NCI-H526 treated with DMSO at 0.1 percent for 48 hours (cell line): ENCODE measurements at regions not wholly inside any gene's neighbourhood (a gene's known extent, or its start where the extent isn't known, plus 50 kb on each side); places are given as distances from the start of the nearest gene placed in this dataset.

Source experiments
- DNase-seq: peaks from one replicate; lab custom pipeline; 2025; lab: John Stamatoyannopoulos, UW

DNA sequence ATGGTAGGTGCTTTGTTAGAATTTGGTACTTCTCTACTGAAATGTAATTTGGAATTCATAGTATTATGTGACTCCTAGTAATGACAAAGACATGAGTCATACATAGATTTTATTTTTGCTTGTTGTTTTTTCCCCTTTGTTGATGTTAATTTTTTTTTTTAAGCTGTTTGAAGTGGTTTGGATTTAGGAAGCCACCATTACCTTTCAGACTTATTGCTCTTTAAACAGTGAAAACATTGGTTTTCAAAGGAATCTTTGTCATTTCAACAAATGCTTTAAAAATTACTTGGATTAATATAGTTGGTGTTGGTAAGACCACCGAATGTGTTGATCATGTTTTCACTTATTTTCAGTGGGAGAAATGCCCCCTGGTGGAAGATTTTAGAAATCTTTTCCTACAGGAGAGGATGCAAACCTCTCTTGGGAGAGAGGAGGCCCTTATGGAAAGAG, 170.1 kb upstream of the PITX1 start:
- DNase-seq, result no peak

DNA sequence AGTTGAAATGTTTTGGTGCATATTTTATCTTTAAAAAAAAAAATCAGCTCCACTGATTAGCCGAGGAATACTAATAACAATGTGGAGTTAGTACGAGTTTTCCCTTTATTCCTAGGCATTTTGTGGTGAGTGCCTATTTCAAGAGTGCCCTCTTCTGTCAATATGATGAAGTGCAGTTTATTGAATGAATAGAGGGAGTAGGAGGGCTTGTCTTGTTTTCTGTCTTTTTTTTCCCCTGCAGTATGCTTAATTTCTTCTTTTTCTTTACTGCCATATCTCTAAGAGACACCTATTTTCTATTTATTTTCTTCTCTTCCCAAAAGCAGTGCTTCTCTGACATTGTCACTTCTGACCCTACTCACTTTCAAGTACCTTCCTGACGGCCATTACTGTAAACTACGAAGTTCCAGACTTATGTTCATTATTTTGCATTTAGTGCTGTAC, 169.6 kb upstream of the PITX1 start:
- DNase-seq, result peak; percentile 5

DNA sequence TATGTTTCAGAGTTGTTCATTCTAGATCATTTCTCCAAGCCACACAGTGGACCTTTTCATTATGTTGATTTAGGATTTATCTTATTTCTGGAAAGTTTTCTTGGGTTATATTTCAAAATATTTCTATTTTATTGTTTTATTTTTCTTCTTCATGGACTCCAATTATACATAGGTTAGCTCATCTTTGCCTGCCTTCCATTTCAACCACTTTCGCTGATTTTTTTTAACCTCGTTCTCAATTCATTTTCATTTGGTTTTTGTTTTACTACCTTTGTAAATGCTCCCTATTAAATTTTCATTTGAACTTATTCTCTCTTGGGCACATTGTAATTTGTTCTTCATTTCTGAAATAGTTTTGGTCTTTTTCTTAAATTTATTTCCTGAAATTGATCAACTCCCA, 169.0 kb upstream of the PITX1 start:
- no peak for DNase-seq

DNA sequence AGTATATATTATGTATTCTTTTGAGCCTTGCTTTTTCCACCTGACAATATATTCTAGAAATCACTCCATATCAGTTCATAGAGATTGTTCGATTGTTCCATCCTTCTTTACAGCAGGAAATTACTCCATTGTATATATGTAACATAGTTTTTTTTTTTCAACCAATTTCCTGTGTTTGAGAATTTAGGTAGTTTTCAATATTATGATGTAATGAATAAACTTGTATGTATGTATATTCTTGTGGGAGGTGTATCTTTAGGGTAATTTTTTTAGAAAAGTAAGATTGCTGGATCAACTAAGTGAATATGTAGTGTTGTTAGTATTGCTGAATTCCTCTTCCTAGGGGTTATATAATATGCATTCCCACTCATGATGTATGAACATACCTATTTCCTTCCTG, 165.9 kb upstream of the PITX1 start:
- no peak for DNase-seq

DNA sequence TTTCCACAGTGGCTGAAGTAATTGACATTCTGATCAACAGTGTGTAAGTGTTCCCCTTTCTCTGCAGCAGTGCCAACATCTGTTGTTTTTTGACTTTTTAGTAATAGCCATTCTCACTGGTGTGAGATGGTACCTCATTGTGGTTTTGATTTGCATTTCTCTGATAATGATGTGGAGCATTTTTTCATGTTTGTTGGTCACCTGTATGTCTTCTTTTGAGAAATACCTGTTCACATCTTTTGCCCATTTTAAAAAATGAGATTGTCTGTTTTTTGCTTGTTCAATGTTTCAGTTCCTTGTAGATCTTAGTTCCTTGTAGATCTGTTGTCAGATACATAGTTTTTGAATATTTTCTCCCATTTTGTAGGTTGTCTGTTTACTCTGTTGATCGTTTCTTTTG, 162.5 kb upstream of the PITX1 start:
- DNase-seq, result no peak

DNA sequence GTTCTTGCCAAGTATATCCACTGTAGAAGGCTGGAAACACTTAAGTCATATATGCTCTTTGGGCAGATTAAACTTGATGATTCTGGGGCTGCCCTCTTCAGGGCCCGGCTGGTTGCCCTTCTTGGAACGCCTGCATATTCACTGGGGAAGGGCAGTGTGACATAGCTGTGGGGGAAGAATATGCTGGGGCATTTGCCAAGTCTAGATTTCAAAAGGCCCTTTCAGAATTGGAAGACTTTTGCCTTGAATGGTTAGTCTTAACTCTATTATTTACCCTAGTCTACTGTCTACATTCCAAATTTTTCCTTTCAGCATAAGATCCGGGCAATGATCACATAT, 161.2 kb upstream of the PITX1 start:
- no peak for DNase-seq

DNA sequence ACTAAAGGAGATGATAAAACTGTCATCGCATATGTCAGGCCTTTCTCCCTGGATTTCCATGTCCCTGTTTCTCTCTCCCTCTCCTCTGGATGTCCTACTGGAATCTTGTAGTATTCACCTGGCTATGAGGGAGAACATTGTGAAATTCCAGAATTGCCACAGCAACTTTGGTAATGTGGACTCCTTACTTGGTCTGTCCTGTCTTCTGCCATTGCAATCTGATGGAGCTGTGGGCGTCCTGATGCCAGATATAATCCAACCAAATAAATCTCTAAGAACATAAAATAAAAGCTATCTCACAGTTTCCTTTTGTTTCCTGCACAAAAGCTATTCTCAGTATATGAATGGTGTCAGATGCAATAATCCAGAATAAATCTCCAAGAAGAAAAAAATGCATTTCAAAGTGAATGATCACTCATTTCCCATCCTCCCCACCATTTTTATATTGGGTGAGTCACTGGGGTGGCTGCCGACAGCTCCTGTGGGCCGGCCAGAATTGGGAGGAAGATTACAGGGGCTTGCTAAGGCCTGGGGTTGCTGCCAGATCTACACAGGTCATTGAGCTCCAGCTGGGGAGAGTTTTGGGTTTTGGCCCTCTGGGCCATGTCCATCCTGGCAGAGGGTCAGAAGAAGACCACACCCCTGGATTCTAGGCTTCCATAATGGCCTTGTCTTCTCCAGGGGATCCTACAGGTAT, 160.7 kb upstream of the PITX1 start:
- no peak for DNase-seq

DNA sequence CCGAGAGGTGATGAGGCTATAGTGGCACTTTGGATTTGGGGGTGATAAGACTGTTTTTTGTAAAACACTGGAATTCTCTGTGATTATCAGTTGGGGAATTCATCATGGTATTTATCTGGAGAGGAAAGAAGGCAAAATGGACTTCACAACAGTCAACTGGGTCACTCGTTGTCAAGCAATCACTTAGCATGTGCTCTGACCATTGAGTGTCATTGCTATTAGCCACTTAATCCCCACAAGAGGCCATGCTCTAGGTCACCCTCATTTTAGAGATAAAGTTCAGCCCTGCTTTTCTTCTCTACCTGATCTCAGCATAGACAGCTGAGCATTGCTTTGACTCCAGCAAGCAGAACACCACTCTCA, 160.1 kb upstream of the PITX1 start:
- no peak for DNase-seq

DNA sequence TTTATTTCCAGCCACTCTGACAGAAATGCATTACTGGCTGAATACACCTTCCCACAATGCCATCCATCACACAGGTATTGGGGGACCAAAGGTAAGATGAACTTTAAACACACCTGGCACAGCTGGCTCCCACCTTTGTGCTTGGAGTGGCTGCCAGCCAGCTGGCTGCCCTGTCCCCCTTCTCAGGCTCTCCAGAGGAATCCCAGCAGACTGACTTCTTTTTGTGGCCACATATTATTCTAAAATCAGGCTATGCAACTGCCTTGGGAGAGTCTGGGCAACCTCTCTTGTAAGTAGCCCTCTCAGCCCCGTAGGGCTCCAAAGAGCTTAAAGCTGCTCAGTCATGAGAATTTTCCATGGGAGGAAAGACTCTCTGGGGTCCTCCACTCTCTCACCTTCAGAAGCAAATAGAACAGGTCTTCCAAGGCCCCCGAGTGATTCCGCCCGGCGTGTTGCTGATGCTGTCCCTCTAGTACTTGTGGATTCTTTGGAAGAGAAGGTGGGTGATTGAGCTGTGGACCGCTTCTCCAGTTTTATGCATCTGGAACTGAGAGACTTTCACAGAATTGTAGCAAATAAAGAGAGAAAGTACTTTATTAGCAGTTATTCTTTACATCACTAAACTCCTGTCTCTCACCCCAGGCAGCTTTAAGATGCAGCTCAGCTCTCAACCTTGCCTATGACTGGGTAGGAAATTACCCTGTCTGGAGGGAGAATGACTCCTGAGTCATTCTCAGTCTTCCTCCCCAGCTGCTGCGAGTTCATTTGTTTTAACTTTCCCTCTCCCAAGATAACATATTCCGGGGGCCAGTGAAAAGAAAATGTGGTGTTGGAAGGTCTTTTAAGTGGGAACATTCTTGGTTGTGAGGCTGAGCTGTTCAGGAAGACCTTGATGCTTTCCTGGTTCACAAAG, 159.4 kb upstream of the PITX1 start:
- DNase-seq, result no peak

DNA sequence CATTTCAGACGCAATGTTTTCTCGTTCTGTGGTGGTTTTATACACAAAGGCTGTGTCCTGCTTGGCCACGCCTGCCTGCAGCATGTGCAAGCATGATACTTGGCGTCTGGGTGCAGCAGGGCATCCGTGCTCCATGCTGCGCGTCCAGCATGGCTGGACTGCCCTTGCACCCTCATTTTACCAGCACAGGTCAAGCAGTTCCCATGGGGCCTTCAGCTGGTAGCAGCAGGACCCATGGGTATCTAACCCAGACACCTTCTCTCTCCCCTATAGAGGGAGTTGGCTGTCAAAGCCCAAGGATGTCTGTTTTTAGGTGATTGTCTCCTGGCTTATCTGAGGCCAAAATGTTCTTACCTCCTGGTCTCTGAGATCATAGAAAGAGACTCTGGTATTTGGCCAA, 158.3 kb upstream of the PITX1 start:
- no peak for DNase-seq

DNA sequence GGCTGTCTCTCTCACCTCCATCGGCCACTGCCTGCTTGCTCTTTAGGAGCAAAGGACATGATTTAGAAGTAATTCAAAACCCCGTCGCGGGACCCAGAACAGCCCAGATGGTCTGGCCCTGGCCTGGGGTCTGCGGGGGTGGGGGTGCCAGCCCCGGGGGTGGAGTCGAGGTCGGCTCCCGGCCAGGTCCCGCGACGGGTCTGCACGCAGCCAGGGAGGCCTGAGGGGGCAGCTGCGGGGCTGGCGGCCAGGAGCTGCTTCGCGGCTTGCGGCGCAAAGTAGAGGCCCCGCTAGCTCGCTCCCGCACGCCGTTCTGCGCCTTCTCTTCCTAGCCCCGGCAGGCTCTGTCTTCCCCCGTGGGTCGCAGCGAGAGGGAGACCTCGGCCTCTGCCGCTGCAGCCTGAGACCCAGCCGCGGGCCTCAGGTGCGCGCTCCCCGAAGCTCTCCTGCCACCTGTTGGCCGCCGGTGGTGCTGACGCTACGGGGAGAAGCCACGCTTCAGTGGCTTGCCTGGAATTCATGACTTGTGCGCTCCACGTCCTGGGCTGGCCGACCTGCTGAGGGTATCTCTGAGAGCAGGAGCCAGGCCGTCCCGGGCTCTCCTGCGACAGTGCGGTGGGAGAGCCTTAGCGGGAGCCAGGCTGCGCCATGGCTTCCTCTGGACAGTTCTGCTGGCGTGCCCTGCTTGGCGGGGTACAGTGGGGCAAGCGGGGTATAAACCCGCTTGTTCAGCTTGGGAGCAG, 157.2 kb upstream of the PITX1 start:
- peak; percentile 57 for DNase-seq

DNA sequence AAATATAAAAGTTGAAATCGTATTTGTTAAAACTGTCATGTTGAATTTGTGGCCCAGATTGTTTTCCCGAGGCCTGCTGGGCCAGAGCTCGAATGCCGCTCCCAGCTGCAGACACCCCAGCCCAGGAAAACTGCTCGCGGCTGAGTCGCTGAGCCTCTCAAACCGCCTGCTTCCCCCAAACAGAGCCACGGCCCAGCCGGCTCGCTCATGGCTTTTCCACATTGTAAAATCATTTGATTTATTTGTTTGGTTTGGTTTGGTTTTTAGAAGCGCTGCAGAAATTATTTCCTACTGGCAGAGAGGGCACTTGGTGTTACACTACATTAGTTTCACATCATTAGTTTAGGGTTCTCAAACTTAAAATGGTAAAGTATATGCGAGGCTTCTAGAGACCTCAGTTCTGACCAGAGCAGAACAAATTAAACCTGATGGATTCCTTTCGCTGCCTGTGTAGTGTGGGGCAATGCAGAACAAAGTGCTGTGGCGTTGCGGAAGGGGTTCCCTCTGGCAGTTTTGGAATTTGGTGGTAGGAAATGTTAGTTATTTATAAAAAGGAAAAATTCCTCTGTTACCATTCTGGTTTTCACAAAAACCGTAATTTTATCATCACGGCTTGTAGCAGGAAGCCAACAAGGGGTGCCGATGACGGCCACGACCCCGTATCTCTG, 156.5 kb upstream of the PITX1 start:
- no peak for DNase-seq

DNA sequence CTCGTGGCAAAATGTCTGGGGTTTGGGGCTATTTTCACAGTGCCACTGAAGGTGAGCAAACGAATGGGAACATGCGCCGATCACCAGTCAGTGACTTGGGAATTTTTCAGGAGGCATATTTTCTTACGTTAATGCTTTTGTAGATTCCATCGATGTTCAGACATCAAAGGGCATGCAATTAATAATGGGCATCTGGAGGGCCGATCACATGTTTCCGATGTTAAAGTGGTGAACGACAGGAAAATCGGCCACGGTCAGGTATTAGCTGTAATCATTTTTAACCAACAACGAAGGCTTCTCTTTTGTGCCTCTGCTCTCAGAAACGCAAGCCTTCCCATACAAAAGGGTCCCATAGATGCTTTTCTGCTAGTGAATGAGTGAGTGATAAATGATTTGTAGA, 155.0 kb upstream of the PITX1 start:
- DNase-seq, result no peak

DNA sequence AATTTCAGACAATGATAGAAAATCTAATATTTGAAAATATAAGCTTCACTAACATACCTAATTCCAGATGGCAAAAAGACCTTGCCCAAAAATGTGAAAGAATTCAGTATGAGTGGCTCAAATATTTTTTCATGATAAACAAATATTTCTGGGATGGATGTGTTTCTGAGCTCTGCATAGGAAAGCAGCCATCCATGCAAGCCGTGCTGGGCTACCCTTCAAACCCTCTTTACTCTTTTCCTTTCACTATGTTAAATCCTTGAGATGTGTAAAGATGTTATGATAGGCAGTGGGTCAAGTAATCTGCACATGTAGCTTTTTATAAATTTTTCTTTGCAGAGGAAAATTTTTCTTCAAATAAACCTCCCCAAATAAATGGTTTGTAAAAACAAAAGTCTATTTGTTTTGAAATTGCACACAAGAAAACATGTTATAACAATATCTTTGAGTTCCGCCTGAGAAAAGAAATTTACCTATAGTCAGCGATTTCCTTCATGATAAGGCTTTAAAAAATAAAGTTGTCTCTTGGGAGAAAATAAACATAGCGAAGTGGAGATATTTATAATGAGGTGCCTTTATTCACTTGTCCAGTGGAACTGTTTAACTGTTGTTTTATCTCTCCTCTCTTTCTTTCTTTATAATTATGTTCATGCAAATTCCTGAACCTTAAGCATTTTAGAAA, 154.3 kb upstream of the PITX1 start:
- no peak for DNase-seq

DNA sequence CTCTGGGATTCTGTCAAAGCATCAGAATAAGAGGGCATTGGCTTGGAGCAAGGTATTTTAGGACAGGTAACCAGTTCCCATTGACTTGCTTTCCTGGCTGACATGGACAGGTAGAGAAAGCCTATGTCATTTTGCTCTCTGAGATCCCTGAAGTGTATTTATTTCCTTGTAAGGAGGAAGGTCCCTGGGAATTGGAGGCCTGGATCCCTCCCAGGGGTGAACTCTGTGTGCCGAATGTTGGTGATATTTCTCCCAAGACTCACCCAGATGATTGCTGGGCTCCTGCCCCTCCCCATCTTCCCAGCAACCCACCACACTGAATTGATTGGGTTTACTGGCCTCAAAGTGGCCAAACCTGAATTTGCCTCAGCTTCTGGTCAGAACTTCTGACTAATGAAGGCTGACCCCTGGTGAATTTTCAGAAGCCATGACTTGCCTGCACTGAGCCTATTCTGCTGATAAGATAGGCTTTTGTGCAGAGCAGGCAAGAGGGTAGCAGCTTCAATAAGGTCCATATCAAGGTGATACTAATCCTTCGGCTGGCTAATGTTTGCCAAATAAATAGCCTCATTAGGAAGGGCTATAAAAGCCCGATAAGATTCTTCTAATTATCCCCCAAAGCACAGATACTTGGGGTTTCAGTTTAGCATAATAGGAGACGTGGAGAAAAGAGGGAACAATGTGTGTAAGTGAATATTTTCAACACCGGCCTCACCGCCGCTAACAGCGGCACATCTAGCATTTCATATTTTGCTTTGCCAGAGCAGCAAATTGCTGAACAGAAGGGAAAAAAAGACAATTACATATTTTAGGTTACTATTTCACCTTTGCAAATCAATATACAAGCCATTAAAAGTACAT, 152.9 kb upstream of the PITX1 start:
- no peak for DNase-seq

DNA sequence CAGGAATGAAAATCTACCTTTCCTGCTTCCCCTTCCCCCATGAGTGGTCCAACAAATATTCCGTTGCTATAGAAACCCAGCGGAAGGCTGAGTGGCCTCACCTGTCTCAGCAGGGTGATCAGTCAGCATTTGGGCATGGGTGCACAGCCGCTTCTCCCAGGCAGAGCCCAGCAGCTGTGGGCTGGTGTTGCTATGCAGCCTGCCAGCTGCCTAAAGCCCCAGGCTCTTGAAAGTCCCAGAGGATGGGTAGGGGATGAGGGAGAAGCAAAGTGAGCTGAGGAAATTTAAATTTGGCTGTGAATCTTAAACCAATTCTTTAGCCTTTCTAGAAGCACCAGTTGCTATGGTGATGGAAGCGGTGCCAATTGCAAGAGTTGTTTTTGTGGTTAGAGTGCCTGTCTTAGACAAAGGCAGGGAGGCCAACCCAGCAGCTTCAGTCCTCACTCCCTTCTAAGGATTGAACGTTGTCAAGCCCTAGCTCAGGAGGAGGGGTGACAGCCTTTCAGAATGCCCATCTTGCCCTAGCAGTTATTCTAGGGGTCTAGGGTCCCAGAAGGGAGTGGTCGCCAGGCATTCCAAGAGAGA, 151.5 kb upstream of the PITX1 start:
- DNase-seq, result no peak

DNA sequence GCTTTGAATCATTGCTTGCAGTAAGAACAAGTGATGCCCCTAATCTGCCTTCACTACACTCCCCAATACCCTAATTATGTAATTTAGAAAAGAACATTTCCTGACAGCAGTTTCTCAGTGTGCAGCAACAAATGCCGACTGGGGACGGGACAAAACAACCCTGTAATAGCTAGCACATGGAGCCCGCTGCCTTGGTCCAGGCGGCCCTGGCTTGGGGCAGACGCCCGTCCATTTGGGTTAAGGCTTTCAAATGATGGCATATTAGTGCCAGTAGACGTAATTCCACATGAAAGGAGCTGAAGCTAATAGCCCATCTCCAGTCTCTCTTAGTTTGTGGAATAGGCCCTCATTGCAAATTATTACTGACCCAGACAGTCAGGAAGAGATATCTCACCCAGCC, 150.6 kb upstream of the PITX1 start:
- DNase-seq, result no peak

DNA sequence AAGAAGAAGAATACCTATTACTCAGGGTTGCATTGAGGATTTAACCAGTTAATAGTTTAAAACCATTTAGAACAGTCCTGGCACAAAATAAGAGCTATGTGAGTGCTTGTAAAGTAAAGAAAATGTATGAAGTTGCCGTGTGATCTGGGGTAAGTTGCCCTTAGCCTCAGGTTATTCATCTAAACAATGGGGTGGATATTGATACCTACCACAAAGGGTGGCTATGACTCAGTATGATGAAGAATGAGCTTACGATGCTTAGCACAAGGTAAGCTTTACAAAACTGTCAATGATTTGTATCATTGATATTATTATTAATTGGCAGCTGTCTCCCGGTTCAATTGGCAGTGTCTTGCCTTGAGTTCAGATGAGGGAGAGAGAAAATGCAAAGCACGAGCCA, 149.4 kb upstream of the PITX1 start:
- no peak for DNase-seq

DNA sequence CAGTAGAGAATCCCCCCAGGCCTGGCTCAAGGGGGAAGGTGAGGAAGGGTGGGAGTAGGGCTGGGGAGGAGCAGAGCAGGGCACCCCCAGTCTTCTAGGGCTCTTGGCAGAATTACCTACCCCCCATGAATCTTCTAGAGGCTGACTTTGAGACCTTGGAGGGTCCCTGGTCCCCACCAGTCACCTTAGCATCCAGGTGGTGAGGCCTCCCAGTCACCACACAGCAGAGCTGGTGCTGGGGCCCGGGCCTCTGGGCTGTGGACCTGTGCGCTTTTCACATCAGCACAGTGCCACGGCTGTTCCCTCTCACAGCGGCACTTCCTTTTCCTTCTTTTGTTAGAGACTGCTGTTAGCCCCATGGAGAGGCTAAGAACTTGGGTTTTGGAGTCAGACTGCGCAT, 148.6 kb upstream of the PITX1 start:
- no peak for DNase-seq

DNA sequence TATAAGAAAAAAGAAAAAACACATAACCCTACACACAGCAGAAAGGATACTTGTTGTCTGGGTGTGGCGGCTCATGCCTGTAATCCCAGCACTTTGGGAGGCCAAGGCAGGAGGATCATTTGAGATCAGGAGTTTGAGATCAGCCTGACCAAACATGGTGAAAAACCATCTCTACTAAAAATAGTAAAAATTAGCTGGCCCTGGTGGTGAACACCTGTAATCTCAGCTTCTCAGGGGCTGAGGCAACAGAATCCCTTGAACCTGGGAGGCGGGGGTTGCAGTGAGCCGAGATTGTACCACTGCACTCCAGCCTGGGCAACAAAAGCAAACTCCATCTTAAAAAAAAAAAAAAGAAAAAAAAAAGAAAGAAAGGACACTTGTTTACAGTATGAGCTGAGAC, 147.6 kb upstream of the PITX1 start:
- no peak for DNase-seq
